HepG2 (cell line): ENCODE measurements at regions not wholly inside any gene's neighbourhood (a gene's known extent, or its start where the extent isn't known, plus 50 kb on each side); places are given as distances from the start of the nearest gene placed in this dataset.

ENCODE experiments used
- ATRX ChIP-seq: sonication (generic); formaldehyde crosslinking; IDR thresholded peaks from 2 replicates; pipeline ENCODE4 v1.4.0; 2020; ENCODE audit warnings: missing genetic modification reagents, borderline replicate concordance
- GATAD2A ChIP-seq: IDR thresholded peaks from 2 replicates; pipeline ENCODE4 v1.6.1; 2016
- KDM4B ChIP-seq: sonication (generic); formaldehyde crosslinking; IDR thresholded peaks from 2 replicates; pipeline ENCODE4 v1.4.0; 2020; ENCODE audit warnings: missing genetic modification reagents
- NFYB ChIP-seq: sonication (generic); formaldehyde crosslinking; IDR thresholded peaks from 2 replicates; pipeline ENCODE4 v1.4.0; 2020; ENCODE audit warnings: missing genetic modification reagents
- PHF20 ChIP-seq: sonication (generic); formaldehyde crosslinking; IDR thresholded peaks from 2 replicates; pipeline ENCODE4 v1.5.0; 2020; ENCODE audit warnings: mild to moderate bottlenecking, missing genetic modification reagents
- SAFB2 ChIP-seq: sonication (generic); formaldehyde crosslinking; IDR thresholded peaks from 2 replicates; pipeline ENCODE4 v1.5.1; 2020; ENCODE audit warnings: missing genetic modification reagents, low read depth, mild to moderate bottlenecking, borderline replicate concordance
- SALL1 ChIP-seq: sonication (generic); formaldehyde crosslinking; IDR thresholded peaks from 2 replicates; pipeline ENCODE4 v1.8.0; 2022; ENCODE audit warnings: mild to moderate bottlenecking, missing genetic modification reagents
- SCMH1 ChIP-seq: sonication (generic); formaldehyde crosslinking; IDR thresholded peaks from 2 replicates; pipeline ENCODE4 v1.9.0; 2021; ENCODE audit warnings: missing genetic modification reagents, mild to moderate bottlenecking, borderline replicate concordance
- ZBTB39 ChIP-seq: sonication (generic); formaldehyde crosslinking; IDR thresholded peaks from 2 replicates; pipeline ENCODE4 v1.5.0; 2020; ENCODE audit warnings: missing genetic modification reagents
- ZNF292 ChIP-seq: sonication (generic); formaldehyde crosslinking; IDR thresholded peaks from 2 replicates; pipeline ENCODE4 v1.8.1; 2022; ENCODE audit warnings: mild to moderate bottlenecking, low read depth, missing genetic modification reagents, borderline replicate concordance
- ZNF329 ChIP-seq: sonication (generic); formaldehyde crosslinking; IDR thresholded peaks from 2 replicates; pipeline ENCODE4 v1.9.0; 2021; ENCODE audit warnings: low read depth, mild to moderate bottlenecking, missing genetic modification reagents
- ZNF34 ChIP-seq: sonication (generic); formaldehyde crosslinking; IDR thresholded peaks from 2 replicates; pipeline ENCODE4 v1.4.0; 2020; ENCODE audit warnings: mild to moderate bottlenecking, missing genetic modification reagents, borderline replicate concordance
- ZNF431 ChIP-seq: sonication (generic); formaldehyde crosslinking; IDR thresholded peaks from 2 replicates; pipeline ENCODE4 v1.9.0; 2022; ENCODE audit warnings: missing genetic modification reagents, low read depth, mild to moderate bottlenecking, borderline replicate concordance
- ZNF768 ChIP-seq: sonication (generic); formaldehyde crosslinking; IDR thresholded peaks from 2 replicates; pipeline ENCODE4 v1.4.0; 2020; ENCODE audit warnings: missing genetic modification reagents
- ZNF782 ChIP-seq: sonication (generic); formaldehyde crosslinking; IDR thresholded peaks from 2 replicates; pipeline ENCODE4 v1.4.0; 2020; ENCODE audit warnings: missing genetic modification reagents, mild to moderate bottlenecking, borderline replicate concordance
- ZSCAN31 ChIP-seq: sonication (generic); formaldehyde crosslinking; IDR thresholded peaks from 2 replicates; pipeline ENCODE4 v1.5.0; 2020; ENCODE audit warnings: low read depth, mild to moderate bottlenecking, missing genetic modification reagents
- TF ChIP-seq, protein P1 (sequence below): sonication (generic); formaldehyde crosslinking; IDR thresholded peaks from 2 replicates; pipeline ENCODE4 v1.8.0; 2023; ENCODE audit warnings: mild to moderate bottlenecking, missing genetic modification reagents
- TF ChIP-seq, protein P2 (sequence below): sonication (generic); formaldehyde crosslinking; conservative IDR thresholded peaks from 2 replicates; pipeline ENCODE4 v1.4.0; 2020; ENCODE audit warnings: mild to moderate bottlenecking, missing genetic modification reagents, moderate library complexity
- TF ChIP-seq, protein P3 (sequence below): IDR thresholded peaks from 2 replicates; pipeline ENCODE4 v1.6.1; 2016; ENCODE audit warnings: low read depth
- TF ChIP-seq, protein P4 (sequence below): sonication (generic); formaldehyde crosslinking; IDR thresholded peaks from 2 replicates; pipeline ENCODE4 v1.5.0; 2020; ENCODE audit warnings: missing genetic modification reagents

GRCh38 chr6:7042654-7043545 lies 64.9 kb upstream of the RREB1 start (continued):
- peak; percentile 92; the same call in 1 of the 2 replicates for TF ChIP-seq ZBTB39
- peak; percentile 87; the same call in 1 of the 2 replicates for TF ChIP-seq ZNF782 (CRISPR knock-in tag)
- no peak for TF ChIP-seq ATRX (CRISPR knock-in tag)
- TF ChIP-seq ZNF768, result peak; percentile 21; the same call in 1 of the 2 replicates
- TF ChIP-seq, protein P1, sequence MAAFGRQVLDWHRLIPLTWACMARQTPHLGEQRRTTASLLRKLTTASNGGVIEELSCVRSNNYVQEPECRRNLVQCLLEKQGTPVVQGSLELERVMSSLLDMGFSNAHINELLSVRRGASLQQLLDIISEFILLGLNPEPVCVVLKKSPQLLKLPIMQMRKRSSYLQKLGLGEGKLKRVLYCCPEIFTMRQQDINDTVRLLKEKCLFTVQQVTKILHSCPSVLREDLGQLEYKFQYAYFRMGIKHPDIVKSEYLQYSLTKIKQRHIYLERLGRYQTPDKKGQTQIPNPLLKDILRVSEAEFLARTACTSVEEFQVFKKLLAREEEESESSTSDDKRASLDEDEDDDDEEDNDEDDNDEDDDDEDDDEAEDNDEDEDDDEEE, result peak; percentile 49; the same call in 1 of the 2 replicates
- TF ChIP-seq KDM4B (CRISPR knock-in tag), result peak; percentile 59; the same call in 1 of the 2 replicates
- TF ChIP-seq, protein P2, sequence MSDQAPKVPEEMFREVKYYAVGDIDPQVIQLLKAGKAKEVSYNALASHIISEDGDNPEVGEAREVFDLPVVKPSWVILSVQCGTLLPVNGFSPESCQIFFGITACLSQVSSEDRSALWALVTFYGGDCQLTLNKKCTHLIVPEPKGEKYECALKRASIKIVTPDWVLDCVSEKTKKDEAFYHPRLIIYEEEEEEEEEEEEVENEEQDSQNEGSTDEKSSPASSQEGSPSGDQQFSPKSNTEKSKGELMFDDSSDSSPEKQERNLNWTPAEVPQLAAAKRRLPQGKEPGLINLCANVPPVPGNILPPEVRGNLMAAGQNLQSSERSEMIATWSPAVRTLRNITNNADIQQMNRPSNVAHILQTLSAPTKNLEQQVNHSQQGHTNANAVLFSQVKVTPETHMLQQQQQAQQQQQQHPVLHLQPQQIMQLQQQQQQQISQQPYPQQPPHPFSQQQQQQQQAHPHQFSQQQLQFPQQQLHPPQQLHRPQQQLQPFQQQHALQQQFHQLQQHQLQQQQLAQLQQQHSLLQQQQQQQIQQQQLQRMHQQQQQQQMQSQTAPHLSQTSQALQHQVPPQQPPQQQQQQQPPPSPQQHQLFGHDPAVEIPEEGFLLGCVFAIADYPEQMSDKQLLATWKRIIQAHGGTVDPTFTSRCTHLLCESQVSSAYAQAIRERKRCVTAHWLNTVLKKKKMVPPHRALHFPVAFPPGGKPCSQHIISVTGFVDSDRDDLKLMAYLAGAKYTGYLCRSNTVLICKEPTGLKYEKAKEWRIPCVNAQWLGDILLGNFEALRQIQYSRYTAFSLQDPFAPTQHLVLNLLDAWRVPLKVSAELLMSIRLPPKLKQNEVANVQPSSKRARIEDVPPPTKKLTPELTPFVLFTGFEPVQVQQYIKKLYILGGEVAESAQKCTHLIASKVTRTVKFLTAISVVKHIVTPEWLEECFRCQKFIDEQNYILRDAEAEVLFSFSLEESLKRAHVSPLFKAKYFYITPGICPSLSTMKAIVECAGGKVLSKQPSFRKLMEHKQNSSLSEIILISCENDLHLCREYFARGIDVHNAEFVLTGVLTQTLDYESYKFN (CRISPR knock-in tag), result peak; percentile 97
- no peak for TF ChIP-seq SCMH1 (CRISPR knock-in tag)
- peak; percentile 70 for TF ChIP-seq ZSCAN31
- TF ChIP-seq, protein P3, sequence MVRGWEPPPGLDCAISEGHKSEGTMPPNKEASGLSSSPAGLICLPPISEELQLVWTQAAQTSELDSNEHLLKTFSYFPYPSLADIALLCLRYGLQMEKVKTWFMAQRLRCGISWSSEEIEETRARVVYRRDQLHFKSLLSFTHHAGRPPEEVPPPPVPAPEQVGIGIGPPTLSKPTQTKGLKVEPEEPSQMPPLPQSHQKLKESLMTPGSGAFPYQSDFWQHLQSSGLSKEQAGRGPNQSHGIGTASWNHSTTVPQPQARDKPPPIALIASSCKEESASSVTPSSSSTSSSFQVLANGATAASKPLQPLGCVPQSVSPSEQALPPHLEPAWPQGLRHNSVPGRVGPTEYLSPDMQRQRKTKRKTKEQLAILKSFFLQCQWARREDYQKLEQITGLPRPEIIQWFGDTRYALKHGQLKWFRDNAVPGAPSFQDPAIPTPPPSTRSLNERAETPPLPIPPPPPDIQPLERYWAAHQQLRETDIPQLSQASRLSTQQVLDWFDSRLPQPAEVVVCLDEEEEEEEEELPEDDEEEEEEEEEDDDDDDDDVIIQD (CRISPR knock-in tag), result peak; percentile 55; the same call in 1 of the 2 replicates
- TF ChIP-seq, protein P4, sequence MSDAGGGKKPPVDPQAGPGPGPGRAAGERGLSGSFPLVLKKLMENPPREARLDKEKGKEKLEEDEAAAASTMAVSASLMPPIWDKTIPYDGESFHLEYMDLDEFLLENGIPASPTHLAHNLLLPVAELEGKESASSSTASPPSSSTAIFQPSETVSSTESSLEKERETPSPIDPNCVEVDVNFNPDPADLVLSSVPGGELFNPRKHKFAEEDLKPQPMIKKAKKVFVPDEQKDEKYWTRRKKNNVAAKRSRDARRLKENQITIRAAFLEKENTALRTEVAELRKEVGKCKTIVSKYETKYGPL (CRISPR knock-in tag), result peak; percentile 92
- TF ChIP-seq GATAD2A (CRISPR knock-in tag), result peak; percentile 98
- TF ChIP-seq SAFB2 (CRISPR knock-in tag), result peak; percentile 84
- TF ChIP-seq ZNF329, result peak; percentile 69; the same call in 1 of the 2 replicates
- TF ChIP-seq NFYB, result no peak
- TF ChIP-seq SALL1 (CRISPR knock-in tag), result peak; percentile 98
- TF ChIP-seq ZNF431 (CRISPR knock-in tag), result peak; percentile 81; the same call in 1 of the 2 replicates
- peak; percentile 96 for TF ChIP-seq ZNF34 (CRISPR knock-in tag)
- TF ChIP-seq ZNF292 (CRISPR knock-in tag), result peak; percentile 60; the same call in 1 of the 2 replicates
- no peak for TF ChIP-seq PHF20
